K562 (cell line): ENCODE measurements at regions not wholly inside any gene's neighbourhood (a gene's known extent, or its start where the extent isn't known, plus 50 kb on each side); places are given as distances from the start of the nearest gene placed in this dataset.
A peak's percentile ranks its signal among the peaks of the same experiment; 100 is the strongest.

Experiments used
- ATAC-seq: fragments of 200-7000 bp; cut with Tn5 transposase; 3 replicates; pipeline ENCODE4 v1.9.1; 2020; ENCODE audit warnings: moderate library complexity
- BruUV-seq: library from RNA; stranded (reverse); fragments of 400-500 nt; replicated peaks from 2 replicates; lab custom pipeline; 2021; lab: Mats Ljungman, UMichigan
- CTCF ChIA-PET: fragments of 300-600 bp; formaldehyde crosslinking; extraction: SDS; loops from one replicate; lab custom pipeline; 2021; ENCODE audit warnings: low intra/inter-chr PET ratio; lab: Yijun Ruan, JAX
- POLR2A ChIA-PET: fragments of 300-600, 350-650 bp; sonication (Branson Sonifier 250); formaldehyde crosslinking; extraction: SDS; loops from one replicate; lab custom pipeline; 2021; ENCODE audit warnings: antibody characterized with exemption, inconsistent platforms; lab: Yijun Ruan, JAX
- DNase-seq, 4 experiments: peaks; one replicate each; pipeline versions ENCODE4 v3.0.0 to v3.0.0-alpha.2; 2011 to 2018; ENCODE audit warnings: low spot score in 3 of 4, mixed read lengths in 3 of 4; ENCODE audit errors: extremely low read depth in 1 of 4
- FAIRE-seq: peaks from 2 replicates; lab custom pipeline; 2011; peaks lifted over from hg19 to GRCh38; lab: Jason Lieb, UNC
- H2AFZ ChIP-seq: 2 replicates; pipeline ENCODE4 v1.6.0; 2011; ENCODE audit warnings: low read depth, low read length, control low read depth, inconsistent platforms
- H3K27ac ChIP-seq: fragments of 200-600 bp; 3 replicates; pipeline ENCODE4 v1.8.0; 2011; ENCODE audit warnings: low read depth, mild to moderate bottlenecking, control low read depth, inconsistent platforms, low read length, moderate library complexity, mixed read lengths; ENCODE audit errors: extremely low read depth
- H3K27me3 ChIP-seq, 2 experiments: fragments of 300-600 bp in 1 of 2; 2 replicates in 1 of 2; 3 replicates in 1 of 2; pipeline versions ENCODE4 v1.6.0 to v1.8.0; 2011; ENCODE audit warnings: inconsistent platforms in 2 of 2, low read length in 2 of 2, mild to moderate bottlenecking in 1 of 2, mixed read lengths in 1 of 2, moderate library complexity in 1 of 2; ENCODE audit not compliant: control insufficient read depth in 2 of 2, insufficient read depth in 2 of 2
- H3K36me3 ChIP-seq: fragments of 300-600 bp; 3 replicates; pipeline ENCODE4 v1.8.0; 2011; ENCODE audit warnings: mild to moderate bottlenecking, low read length, inconsistent platforms; ENCODE audit not compliant: control insufficient read depth, insufficient read depth
- H3K4me1 ChIP-seq, 2 experiments: fragments of 200-600 bp in 1 of 2; replicated peaks in 1 of 2; 2 replicates in 1 of 2; 3 replicates in 1 of 2; pipeline versions ENCODE4 v1.5.1 to v1.8.0; 2011; ENCODE audit warnings: inconsistent platforms in 2 of 2, low read length in 2 of 2, mild to moderate bottlenecking in 1 of 2, mixed read lengths in 1 of 2, moderate library complexity in 1 of 2; ENCODE audit not compliant: control insufficient read depth in 2 of 2, insufficient read depth in 2 of 2
- H3K4me2 ChIP-seq: 2 replicates; pipeline ENCODE4 v1.6.1; 2011; ENCODE audit warnings: low read length, control low read depth, inconsistent platforms, mixed read lengths; ENCODE audit not compliant: insufficient read depth
- H3K4me3 ChIP-seq: fragments of 200-600 bp; sonication (generic), shearing (Covaris generic); 2 replicates; pipeline ENCODE4 v1.5.1; 2016; ENCODE audit warnings: control low read depth, inconsistent platforms
- H3K79me2 ChIP-seq: fragments of 200-600 bp; 3 replicates; pipeline ENCODE4 v1.8.0; 2011; ENCODE audit warnings: low read length, inconsistent platforms; ENCODE audit not compliant: control insufficient read depth, insufficient read depth
- H3K9ac ChIP-seq, 2 experiments: 2 replicates each; pipeline versions ENCODE4 v1.6.0 to v1.6.1; 2011; ENCODE audit warnings: low read depth in 2 of 2, low read length in 2 of 2, control low read depth in 1 of 2, inconsistent platforms in 1 of 2, mild to moderate bottlenecking in 1 of 2, mixed read lengths in 1 of 2; ENCODE audit not compliant: insufficient read depth in 1 of 2
- H3K9me1 ChIP-seq: one replicate; pipeline ENCODE4 v1.6.0; 2011; ENCODE audit warnings: inconsistent platforms, mild to moderate bottlenecking, low read length, moderate library complexity; ENCODE audit not compliant: control insufficient read depth, insufficient read depth
- H3K9me3 ChIP-seq: replicated peaks from 2 replicates; pipeline ENCODE4 v1.5.1; 2011; ENCODE audit warnings: low read depth, low read length, inconsistent platforms; ENCODE audit not compliant: control insufficient read depth, insufficient read depth
- H4K20me1 ChIP-seq: replicated peaks from 2 replicates; pipeline ENCODE4 v1.6.1; 2011; ENCODE audit warnings: low read length, inconsistent platforms, mixed read lengths; ENCODE audit not compliant: control insufficient read depth, insufficient read depth
- ATF7 ChIP-seq: fragments of 450-650 bp; IDR thresholded peaks from 2 replicates; pipeline ENCODE4 v1.7.1; 2014; ENCODE audit warnings: mild to moderate bottlenecking, moderate library complexity
- BACH1 ChIP-seq: fragments of 200-800 bp; sonication (Bioruptor generic); IDR thresholded peaks from 2 replicates; pipeline ENCODE4 v1.6.1; 2016; ENCODE audit warnings: missing genetic modification characterization, missing compliant biosample characterization
- C11orf30 ChIP-seq: fragments of 450-650 bp; IDR thresholded peaks from 2 replicates; pipeline ENCODE4 v1.6.1; 2016; ENCODE audit warnings: low read depth, mild to moderate bottlenecking
- JUND ChIP-seq, 2 experiments: IDR thresholded peaks; 2 replicates in 1 of 2; 3 replicates in 1 of 2; pipeline ENCODE4 v1.6.1; 2011; ENCODE audit warnings: borderline replicate concordance in 2 of 2, low read depth in 2 of 2, low read length in 2 of 2, improper control_type of control experiment in 1 of 2, missing biosample characterization in 1 of 2, missing genetic modification characterization in 1 of 2, missing genetic modification reagents in 1 of 2
- L3MBTL2 ChIP-seq: fragments of 450-650 bp; IDR thresholded peaks from 2 replicates; pipeline ENCODE4 v1.6.1; 2016; ENCODE audit warnings: mild to moderate bottlenecking, moderate library complexity
- MAFF ChIP-seq: IDR thresholded peaks from 2 replicates; pipeline ENCODE4 v1.6.1; 2012; ENCODE audit warnings: low read length, improper control_type of control experiment
- MAFK ChIP-seq: IDR thresholded peaks from 2 replicates; pipeline ENCODE4 v1.6.1; 2011; ENCODE audit warnings: low read length, improper control_type of control experiment
- NFE2 ChIP-seq: IDR thresholded peaks from 2 replicates; pipeline ENCODE4 v1.6.1; 2014; ENCODE audit warnings: antibody characterized with exemption, low read depth
- NFE2L1 ChIP-seq: fragments of 450-650 bp; IDR thresholded peaks from 2 replicates; pipeline ENCODE4 v1.6.1; 2016; ENCODE audit warnings: missing genetic modification characterization, low read depth, mild to moderate bottlenecking, missing compliant biosample characterization, moderate library complexity, borderline replicate concordance
- RBFOX2 ChIP-seq: fragments of 200-400 bp; formaldehyde crosslinking; IDR thresholded peaks from 2 replicates; pipeline ENCODE4 v1.6.1; 2017; ENCODE audit warnings: low read depth, mild to moderate bottlenecking, low read length, moderate library complexity
- SUPT5H ChIP-seq: fragments of 450-650 bp; IDR thresholded peaks from 2 replicates; pipeline ENCODE4 v1.6.1; 2016
- TCF7L2 ChIP-seq: fragments of 150-350 bp; IDR thresholded peaks from 2 replicates; pipeline ENCODE4 v1.6.1; 2016; ENCODE audit warnings: low read depth, mild to moderate bottlenecking, low read length, moderate library complexity
- ZNF316 ChIP-seq: fragments of 450-650 bp; IDR thresholded peaks from 2 replicates; pipeline ENCODE4 v1.6.1; 2016
- WGBS: fragments of 100-300 bp; shearing (Covaris generic); methylation state at CpG from one replicate; pipeline ENCODE4 v1.1.6; 2016; ENCODE audit warnings: low coverage, mixed read lengths; ENCODE audit not compliant: insufficient coverage; ENCODE audit errors: missing lambda C conversion rate; 5-methylcytosine and 5-hydroxymethylcytosine counted together
- in situ Hi-C: fragments of 300-500 bp; cut with MboI; formaldehyde crosslinking; loops from 4 replicates; pipeline ENCODE4 v1.15.0; 2018; ENCODE audit warnings: inconsistent platforms, mixed read lengths
- intact Hi-C: fragments of 100-400 bp; cut with micrococcal nuclease; formaldehyde crosslinking; loops from 2 replicates; pipeline ENCODE4 v1.14.2; 2022
- TF ChIP-seq, protein P1 (sequence below), 2 experiments: fragments of 450-650 bp in 1 of 2; sonication (generic) in 1 of 2; formaldehyde crosslinking in 1 of 2; IDR thresholded peaks in 1 of 2; conservative IDR thresholded peaks in 1 of 2; 2 replicates each; pipeline versions ENCODE4 v1.6.1 to v1.8.1; 2016 to 2023; ENCODE audit warnings: mild to moderate bottlenecking in 2 of 2, moderate library complexity in 2 of 2, inconsistent platforms in 1 of 2, missing genetic modification reagents in 1 of 2

DNA sequence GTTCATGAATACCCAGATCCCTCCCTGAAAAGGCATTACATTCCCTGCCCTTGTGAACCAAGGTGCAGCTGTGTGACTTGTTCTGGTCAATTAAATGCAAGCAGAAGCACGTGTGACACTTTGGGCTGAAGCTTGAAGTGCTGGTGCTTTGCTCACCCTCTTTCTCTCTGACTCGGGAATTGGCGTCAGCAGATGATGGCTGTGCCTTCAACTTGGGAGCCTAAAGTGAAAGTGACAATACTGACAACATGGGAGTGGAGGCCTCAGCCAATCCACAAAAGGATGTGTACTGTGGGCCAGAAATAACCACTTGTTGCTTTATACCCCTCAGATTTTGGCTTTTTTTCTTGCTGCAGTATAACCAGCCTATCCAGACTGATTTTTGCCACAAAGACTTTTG, 148.3 kb upstream of the THY1 start:
- H3K9me1 ChIP-seq: no peaks in the 10 kb centered on the region
- FAIRE-seq (no peak), ATAC-seq (no peak), DNase-seq (no peak)
- no peaks in the 10 kb centered on the region for H3K79me2 ChIP-seq
- ChIA-PET CTCF (no interaction called here), POLR2A (interaction anchor here (0.5 kb wide), 1 partner anchor 256 kb away, joined by 4 read pairs; no protein-coding TSS in a partner anchor)
- no peak overlapping the region for H3K4me2 ChIP-seq
- no peaks in the 10 kb centered on the region for H3K36me3 ChIP-seq
- intact Hi-C loops (no loop called here), in situ Hi-C loops (no loop called here)
- H3K9me3 ChIP-seq: no peaks in the 10 kb centered on the region
- H3K27ac ChIP-seq: no peak overlapping the region
- no peak overlapping the region for H3K4me3 ChIP-seq
- H2AFZ ChIP-seq: no peak overlapping the region
- H4K20me1 ChIP-seq: no peaks in the 10 kb centered on the region
- no TSS peak for BruUV-seq
- WGBS: 14% methylated on average over 3 of the region's 3 CpGs
- H3K9ac ChIP-seq: no peak overlapping the region
- H3K27me3 ChIP-seq: peaks cover 0 to 16% of the 10 kb centered on the region in 2 experiments; a peak in 2 of 5 replicates
- H3K4me1 ChIP-seq: peaks cover 0 to 10% of the 10 kb centered on the region in 2 experiments; a peak in 3 of 5 replicates
- TF ChIP-seq L3MBTL2 (peak; percentile 48; the same call in 1 of the 2 replicates), SUPT5H (no peak)

DNA sequence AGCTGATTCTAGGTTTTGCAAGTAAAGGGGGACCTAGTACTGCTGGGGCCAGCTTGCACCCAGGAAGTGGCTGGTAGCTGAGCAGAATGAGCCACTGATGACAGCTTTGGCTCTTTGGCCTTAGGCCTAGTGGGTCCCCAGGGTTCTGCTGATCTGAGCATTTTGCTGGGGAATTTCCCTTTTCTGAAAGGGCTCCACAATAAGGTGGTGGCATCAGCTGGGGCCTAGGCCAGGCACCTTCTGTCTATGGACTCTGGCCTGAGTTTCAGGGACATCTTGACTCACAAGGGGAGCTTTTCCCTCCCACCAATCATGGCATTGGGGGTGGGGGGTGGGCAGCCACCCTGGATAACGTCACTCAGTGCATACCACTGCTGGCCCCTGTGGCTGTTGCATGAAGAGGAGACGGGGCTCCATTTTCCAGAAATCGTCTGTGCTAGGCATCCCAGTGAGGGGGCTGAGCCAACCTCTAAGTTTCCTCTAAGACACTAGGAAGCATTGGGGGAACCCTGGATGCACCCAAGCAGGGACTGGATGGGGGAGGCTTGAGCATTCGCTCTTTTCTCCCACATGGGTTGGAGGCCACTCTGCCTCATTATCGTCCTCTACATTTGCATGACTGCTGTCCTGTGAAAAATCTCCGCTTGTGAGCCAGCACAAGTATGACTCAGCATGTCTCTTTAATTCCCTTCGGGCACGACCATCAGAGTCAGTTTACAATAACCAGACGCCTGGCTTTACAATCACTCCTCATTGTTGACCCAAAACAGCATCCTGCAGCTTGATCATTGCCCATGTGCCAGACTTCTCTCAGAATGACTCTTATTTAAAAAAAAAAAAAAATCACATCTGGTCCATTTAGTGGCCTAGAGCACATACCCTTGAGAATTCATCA, 145.0 kb upstream of the THY1 start:
- Histone ChIP-seq H3K27ac (no peak overlapping the region), H3K4me1 (peaks cover 0 to 6% of the 10 kb centered on the region in 2 experiments; a peak in 3 of 5 replicates), H3K4me3 (no peak overlapping the region), H3K9ac (no peak overlapping the region), H3K27me3 (peaks cover 0 to 6% of the 10 kb centered on the region in 2 experiments; a peak in 1 of 5 replicates), H3K4me2 (no peak overlapping the region), H3K9me1 (no peaks in the 10 kb centered on the region), H3K36me3 (no peaks in the 10 kb centered on the region), H3K79me2 (no peaks in the 10 kb centered on the region), H2AFZ (no peak overlapping the region), H3K9me3 (no peaks in the 10 kb centered on the region), H4K20me1 (no peaks in the 10 kb centered on the region)
- FAIRE-seq (peak; percentile 52), ATAC-seq (peak; percentile 70), DNase-seq (peak in 1 of 4 experiments; percentile 41)
- 4% methylated on average over 9 of the region's 9 CpGs for WGBS
- no TSS peak for BruUV-seq
- intact Hi-C loops (no loop called here), in situ Hi-C loops (no loop called here)
- POLR2A ChIA-PET: interaction anchor here (0.6 kb wide), 1 partner anchor 55 kb away, joined by 3 read pairs; no protein-coding TSS in a partner anchor
- CTCF ChIA-PET: no interaction called here
- TF ChIP-seq BACH1 (tag) (peak; percentile 88), C11orf30 (peak; percentile 85), RBFOX2 (no peak), JUND (IDR thresholded peaks at IDR 0.05; ENCODE audit: borderline replicate concordance, low read depth, low read length) (no peak), JUND (tag; IDR thresholded peaks at IDR 0.05; ENCODE audit: borderline replicate concordance, low read depth, low read length) (peak; percentile 47; the same call in 1 of the 3 replicates), NFE2 (peak; percentile 92), TCF7L2 (no peak), ATF7 (0 out of 2 replicates have a peak, but pooled peaks have one; percentile 13), ZNF316 (peak; percentile 87), MAFK (peak; percentile 84), MAFF (peak; percentile 82), NFE2L1 (tag) (peak; percentile 89)
- TF ChIP-seq, protein P1, sequence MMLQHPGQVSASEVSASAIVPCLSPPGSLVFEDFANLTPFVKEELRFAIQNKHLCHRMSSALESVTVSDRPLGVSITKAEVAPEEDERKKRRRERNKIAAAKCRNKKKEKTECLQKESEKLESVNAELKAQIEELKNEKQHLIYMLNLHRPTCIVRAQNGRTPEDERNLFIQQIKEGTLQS (IDR thresholded peaks at IDR 0.05): peak; percentile 27; the same call in 1 of the 2 replicates
- TF ChIP-seq, protein P1 (CRISPR knock-in tag; conservative IDR thresholded peaks at IDR 0.05): no peak
